ENCODE measurements at regions not wholly inside any gene's neighbourhood (a gene's known extent, or its start where the extent isn't known, plus 50 kb on each side); places are given as distances from the start of the nearest gene placed in this dataset.
"Not testable (repeated sequence)": the region's sequence is repeated elsewhere in the genome, so short reads cannot be mapped to it uniquely, and the experiment has no call there.

GRCh38 chr2:51778806-51779205, 746.9 kb upstream of the NRXN1 start:
- TF ChIP-seq, protein P1, sequence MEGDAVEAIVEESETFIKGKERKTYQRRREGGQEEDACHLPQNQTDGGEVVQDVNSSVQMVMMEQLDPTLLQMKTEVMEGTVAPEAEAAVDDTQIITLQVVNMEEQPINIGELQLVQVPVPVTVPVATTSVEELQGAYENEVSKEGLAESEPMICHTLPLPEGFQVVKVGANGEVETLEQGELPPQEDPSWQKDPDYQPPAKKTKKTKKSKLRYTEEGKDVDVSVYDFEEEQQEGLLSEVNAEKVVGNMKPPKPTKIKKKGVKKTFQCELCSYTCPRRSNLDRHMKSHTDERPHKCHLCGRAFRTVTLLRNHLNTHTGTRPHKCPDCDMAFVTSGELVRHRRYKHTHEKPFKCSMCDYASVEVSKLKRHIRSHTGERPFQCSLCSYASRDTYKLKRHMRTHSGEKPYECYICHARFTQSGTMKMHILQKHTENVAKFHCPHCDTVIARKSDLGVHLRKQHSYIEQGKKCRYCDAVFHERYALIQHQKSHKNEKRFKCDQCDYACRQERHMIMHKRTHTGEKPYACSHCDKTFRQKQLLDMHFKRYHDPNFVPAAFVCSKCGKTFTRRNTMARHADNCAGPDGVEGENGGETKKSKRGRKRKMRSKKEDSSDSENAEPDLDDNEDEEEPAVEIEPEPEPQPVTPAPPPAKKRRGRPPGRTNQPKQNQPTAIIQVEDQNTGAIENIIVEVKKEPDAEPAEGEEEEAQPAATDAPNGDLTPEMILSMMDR (IDR thresholded peaks at IDR 0.05): no peak
- intact Hi-C loops (cut with DNase I; ENCODE audit: low total_unique reads): no loop called here
- H3K36me3 ChIP-seq: no peaks in the 10 kb centered on the region
- peaks cover 0 to 10% (median 0%) of the 10 kb centered on the region in 3 donors for H3K9me3 ChIP-seq
- no peaks in the 10 kb centered on the region for H3K4me1 ChIP-seq
- no peak overlapping the region for H3K4me3 ChIP-seq
- no peak overlapping the region for H3K27ac ChIP-seq
- no peak for DNase-seq
- no peaks in the 10 kb centered on the region for H3K27me3 ChIP-seq

- H3K27me3 ChIP-seq; H3K27ac ChIP-seq; DNase-seq; H3K36me3 ChIP-seq; intact Hi-C loops (cut with DNase I; ENCODE audit: low total_unique reads); H3K4me1 ChIP-seq; H3K4me3 ChIP-seq: not testable (repeated sequence)
- H3K9me3 ChIP-seq: peaks cover 0 to 10% (median 4%) of the 10 kb centered on the region in 3 donors
These were observed 742.7 kb upstream of the NRXN1 start for GRCh38 chr2:51774606-51775005.

DNA sequence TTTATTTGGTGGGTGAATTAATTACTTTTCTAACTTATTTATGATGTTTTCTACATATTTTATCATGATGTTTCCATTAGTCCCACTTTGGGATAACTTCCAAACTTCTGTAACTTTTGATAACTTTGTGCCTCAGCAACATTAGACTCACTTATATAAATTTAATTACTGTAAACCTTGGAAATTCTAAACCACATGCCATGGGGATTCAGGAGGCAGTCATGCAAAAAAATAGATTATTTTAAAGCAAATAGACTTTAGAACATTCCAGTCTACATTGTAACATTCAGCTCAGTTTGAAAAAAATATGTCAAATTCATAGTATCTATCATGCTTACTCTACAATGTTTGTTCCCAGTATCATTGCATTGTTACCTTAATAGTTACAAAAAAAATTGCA, 728.5 kb upstream of the NRXN1 start:
- no peak for DNase-seq
- TF ChIP-seq, protein P1 (IDR thresholded peaks at IDR 0.05): no peak
- Histone ChIP-seq H3K27ac (no peak overlapping the region), H3K4me1 (no peaks in the 10 kb centered on the region), H3K9me3 (no peaks in the 10 kb centered on the region), H3K36me3 (no peaks in the 10 kb centered on the region), H3K27me3 (no peaks in the 10 kb centered on the region), H3K4me3 (no peak overlapping the region)
- intact Hi-C loops (cut with DNase I; ENCODE audit: low total_unique reads): no loop called here

GRCh38 chr2:51758081-51758480, 726.1 kb upstream of the NRXN1 start:
- Histone ChIP-seq H3K27me3 (no peaks in the 10 kb centered on the region), H3K4me1 (no peaks in the 10 kb centered on the region), H3K27ac (no peak overlapping the region), H3K9me3 (no peaks in the 10 kb centered on the region), H3K36me3 (no peaks in the 10 kb centered on the region), H3K4me3 (no peak overlapping the region)
- TF ChIP-seq, protein P1 (IDR thresholded peaks at IDR 0.05): no peak
- DNase-seq: no peak
- intact Hi-C loops (cut with DNase I; ENCODE audit: low total_unique reads): no loop called here

DNA sequence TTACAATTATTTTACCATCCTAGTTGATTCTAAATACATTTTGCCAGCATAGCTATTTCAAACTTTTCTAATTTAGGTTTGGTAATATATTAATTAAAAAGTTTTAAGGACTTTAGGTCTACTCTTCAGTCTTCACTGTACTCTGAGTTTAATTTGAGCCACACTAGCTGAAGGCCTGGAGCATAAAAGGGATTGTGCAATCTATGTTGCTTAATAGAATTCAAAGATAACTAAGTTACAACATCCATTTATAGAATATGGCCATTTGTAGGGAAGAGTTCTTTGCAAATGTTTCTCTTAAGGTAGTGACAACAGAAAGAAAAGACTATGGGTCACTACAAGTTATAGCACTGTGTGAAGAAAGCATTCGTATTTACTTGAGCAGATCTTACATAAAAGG, 702.2 kb upstream of the NRXN1 start:
- Histone ChIP-seq H3K4me1 (no peaks in the 10 kb centered on the region), H3K9me3 (no peaks in the 10 kb centered on the region), H3K27me3 (no peaks in the 10 kb centered on the region), H3K27ac (no peak overlapping the region), H3K36me3 (no peaks in the 10 kb centered on the region), H3K4me3 (no peak overlapping the region)
- TF ChIP-seq, protein P1 (IDR thresholded peaks at IDR 0.05): no peak
- no peak for DNase-seq
- intact Hi-C loops (cut with DNase I; ENCODE audit: low total_unique reads): no loop called here

DNA sequence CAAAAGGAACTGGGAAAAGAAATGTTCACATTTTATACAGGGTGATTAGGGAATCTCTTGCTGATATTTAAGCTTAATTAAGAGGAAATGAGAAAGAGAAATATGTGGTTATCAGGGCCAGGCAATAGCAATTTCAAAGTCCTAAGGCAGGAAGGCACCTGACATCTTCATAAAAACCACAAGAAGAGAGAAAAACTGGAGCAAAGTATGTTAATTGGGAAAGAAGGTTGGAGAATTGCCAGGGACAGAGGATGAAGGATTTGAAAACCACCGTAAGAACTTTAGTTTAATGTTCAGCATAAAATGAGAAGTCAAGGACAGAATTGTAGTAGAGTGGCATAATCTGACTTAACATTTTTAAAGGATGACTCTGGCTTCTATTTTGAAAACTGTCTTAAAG, 691.8 kb upstream of the NRXN1 start:
- intact Hi-C loops (cut with DNase I; ENCODE audit: low total_unique reads): no loop called here
- Histone ChIP-seq H3K4me3 (no peak overlapping the region), H3K27me3 (no peaks in the 10 kb centered on the region), H3K36me3 (no peaks in the 10 kb centered on the region), H3K4me1 (no peaks in the 10 kb centered on the region), H3K27ac (no peak overlapping the region), H3K9me3 (no peaks in the 10 kb centered on the region)
- no peak for DNase-seq
- TF ChIP-seq, protein P1 (IDR thresholded peaks at IDR 0.05): no peak
